ENCODE measurements at regions not wholly inside any gene's neighbourhood (a gene's known extent, or its start where the extent isn't known, plus 50 kb on each side); places are given as distances from the start of the nearest gene placed in this dataset.

DNA sequence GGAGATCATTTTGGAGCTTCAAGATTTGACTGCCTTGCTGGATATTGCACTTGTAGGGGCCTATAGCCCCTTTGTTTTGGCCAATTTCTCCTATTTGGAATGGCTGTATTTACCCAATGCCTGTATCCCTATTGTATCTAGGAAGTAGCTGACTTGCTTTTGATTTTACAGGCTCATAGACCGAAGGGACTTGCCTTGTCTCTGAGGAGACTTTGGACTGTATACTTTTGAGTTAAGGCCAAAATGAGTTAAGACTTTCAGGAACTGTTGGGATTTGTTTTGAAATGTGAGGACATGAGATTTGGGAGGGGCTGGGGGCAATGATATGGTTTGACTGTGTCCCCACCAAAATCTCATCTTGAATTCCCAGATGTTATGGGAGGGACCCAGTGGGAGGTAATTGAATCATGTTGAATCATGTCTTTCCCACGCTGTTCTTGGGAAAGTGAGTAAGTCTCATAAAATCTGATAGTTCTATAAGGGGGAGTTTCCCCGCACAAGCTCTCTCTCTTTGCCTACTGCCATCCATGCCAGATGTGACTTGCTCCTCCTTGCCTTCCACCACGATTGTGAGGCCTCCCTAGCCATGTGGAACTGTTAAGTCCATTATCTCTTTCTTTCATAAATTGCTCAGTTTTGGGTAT lies 276.1 kb downstream of the LMX1A start:
- DNase-seq, result no peak
- 60 to 61% methylated on average over 4 of the region's 4 CpGs for WGBS, 2 donors
- H3K4me3 ChIP-seq, result no peak overlapping the region
- H3K9me3 ChIP-seq, result peaks cover 0 to 5% (median 0%) of the 10 kb centered on the region in 11 donors
- no peaks in the 10 kb centered on the region for H3K36me3 ChIP-seq
- intact Hi-C loops (cut with DNase I), result no loop called here
- no peak for TF ChIP-seq CTCF (IDR thresholded peaks at IDR 0.05)
- ATAC-seq, result no peak
- peaks cover 0 to 4% (median 0%) of the 10 kb centered on the region in 7 donors for H3K27me3 ChIP-seq
- H3K27ac ChIP-seq, result no peak overlapping the region
- peaks cover 0 to 4% (median 0%) of the 10 kb centered on the region in 9 donors for H3K4me1 ChIP-seq

GRCh38 chr1:165078391-165078790 lies 278.1 kb downstream of the LMX1A start:
- H3K4me1 ChIP-seq, result peaks cover 0 to 4% (median 0%) of the 10 kb centered on the region in 9 donors
- TF ChIP-seq CTCF (IDR thresholded peaks at IDR 0.05), result no peak
- DNase-seq (no peak), ATAC-seq (peak in 3 of 8 donors; percentile 29 to 63 (median 55))
- intact Hi-C loops (cut with DNase I), result loop anchor here in 9 of 10 donors (10.0 kb wide), 8 partner anchors 254 to 1724 kb away; no protein-coding TSS in a partner anchor
- no peak overlapping the region for H3K27ac ChIP-seq
- H3K36me3 ChIP-seq, result no peaks in the 10 kb centered on the region
- H3K9me3 ChIP-seq, result peaks cover 0 to 5% (median 0%) of the 10 kb centered on the region in 11 donors
- no peaks in the 10 kb centered on the region for H3K27me3 ChIP-seq
- H3K4me3 ChIP-seq, result no peak overlapping the region

DNA sequence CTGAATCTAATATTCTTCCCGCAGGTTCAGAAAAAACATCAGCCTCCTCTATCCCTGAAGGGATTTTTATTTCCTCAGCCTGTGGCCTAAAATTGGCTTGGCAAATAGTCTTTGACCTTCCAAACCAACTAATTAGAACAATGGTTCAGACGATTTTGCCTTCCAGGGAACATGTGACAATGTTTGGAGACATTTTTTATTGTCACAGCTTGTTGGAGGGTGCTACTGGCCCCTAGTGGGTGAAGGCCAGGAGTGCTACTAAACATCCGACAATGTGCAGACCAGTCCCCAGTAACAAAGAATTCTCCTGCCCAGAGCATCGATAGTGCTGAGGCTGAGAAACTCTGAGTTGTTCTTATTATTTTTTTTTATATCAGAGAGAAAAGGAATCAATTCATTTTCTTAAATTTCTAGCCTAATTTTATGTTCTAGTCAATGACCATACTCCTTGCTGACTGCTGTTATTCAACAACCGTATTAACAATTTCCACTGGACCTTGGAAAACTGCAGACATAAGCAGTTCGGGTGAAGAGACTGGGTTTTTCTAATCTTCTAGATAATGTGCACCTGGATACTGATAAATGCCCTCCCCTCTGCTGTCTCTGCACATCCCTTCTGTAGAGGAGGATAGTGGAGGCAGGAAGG lies 280.7 kb downstream of the LMX1A start:
- ATAC-seq, result peak in 2 of 8 donors; percentile 29 to 54
- intact Hi-C loops (cut with DNase I), result loop anchor here in 9 of 10 donors (10.0 kb wide), 8 partner anchors 251 to 1721 kb away; no protein-coding TSS in a partner anchor
- WGBS, 2 donors, result 47 to 49% methylated on average over 6 of the region's 6 CpGs

More for the DNA sequence above, 280.7 kb downstream of the LMX1A start:
- Histone ChIP-seq H3K27ac (no peak overlapping the region), H3K4me3 (no peak overlapping the region), H3K4me1 (peaks cover 0 to 4% (median 0%) of the 10 kb centered on the region in 9 donors), H3K27me3 (no peaks in the 10 kb centered on the region), H3K9me3 (no peaks in the 10 kb centered on the region), H3K36me3 (no peaks in the 10 kb centered on the region)
- no peak for DNase-seq
- peak; percentile 28 to 69 (median 55) for TF ChIP-seq CTCF (IDR thresholded peaks at IDR 0.05)
